GM23248 (cell line): ENCODE measurements at regions not wholly inside any gene's neighbourhood (a gene's known extent, or its start where the extent isn't known, plus 50 kb on each side); places are given as distances from the start of the nearest gene placed in this dataset.

Experiments used
- DNase-seq: peaks from one replicate; pipeline ENCODE4 v3.0.0-alpha.2; 2015
- H2AFZ ChIP-seq: fragments of 200-600 bp; sonication (generic); 2 replicates; pipeline ENCODE4 v1.6.1; 2016; ENCODE audit warnings: antibody characterized with exemption
- H3F3A ChIP-seq: fragments of 200-600 bp; sonication (generic); 2 replicates; pipeline ENCODE4 v1.6.1; 2016; ENCODE audit warnings: mild to moderate bottlenecking, antibody characterized with exemption, mixed run types; ENCODE audit not compliant: insufficient read depth
- H3K27ac ChIP-seq: fragments of 200-600 bp; sonication (generic); 2 replicates; pipeline ENCODE4 v1.5.1; 2016; ENCODE audit warnings: mild to moderate bottlenecking
- H3K27me3 ChIP-seq: fragments of 200-600 bp; sonication (generic); replicated peaks from 2 replicates; pipeline ENCODE4 v1.6.1; 2016; ENCODE audit warnings: mild to moderate bottlenecking; ENCODE audit not compliant: insufficient read depth
- H3K36me3 ChIP-seq: fragments of 200-600 bp; sonication (generic); 2 replicates; pipeline ENCODE4 v1.6.1; 2016; ENCODE audit warnings: low read depth, mild to moderate bottlenecking
- H3K4me1 ChIP-seq: fragments of 200-600 bp; sonication (generic); 2 replicates; pipeline ENCODE4 v1.6.1; 2016; ENCODE audit warnings: mild to moderate bottlenecking; ENCODE audit not compliant: insufficient read depth
- H3K4me2 ChIP-seq: fragments of 200-600 bp; sonication (generic); one replicate; pipeline ENCODE4 v1.6.1; 2016; ENCODE audit warnings: mild to moderate bottlenecking; ENCODE audit not compliant: unreplicated experiment
- H3K4me3 ChIP-seq: fragments of 200-600 bp; sonication (generic); 2 replicates; pipeline ENCODE4 v1.5.1; 2016; ENCODE audit warnings: mild to moderate bottlenecking
- H3K79me2 ChIP-seq: fragments of 200-600 bp; sonication (generic); 2 replicates; pipeline ENCODE4 v1.6.1; 2016; ENCODE audit warnings: mild to moderate bottlenecking; ENCODE audit not compliant: insufficient read depth
- H3K9ac ChIP-seq: fragments of 200-600 bp; sonication (generic); 2 replicates; pipeline ENCODE4 v1.6.1; 2016; ENCODE audit warnings: mild to moderate bottlenecking
- H3K9me2 ChIP-seq: fragments of 200-600 bp; sonication (generic); 2 replicates; pipeline ENCODE4 v1.6.1; 2016; ENCODE audit warnings: mixed run types, mild to moderate bottlenecking, moderate library complexity; ENCODE audit not compliant: insufficient read depth
- H3K9me3 ChIP-seq: fragments of 200-600 bp; sonication (generic); one replicate; pipeline ENCODE4 v1.6.1; 2017; ENCODE audit warnings: low read depth
- H4K20me1 ChIP-seq: fragments of 200-600 bp; sonication (generic); 2 replicates; pipeline ENCODE4 v1.6.0; 2016; ENCODE audit not compliant: insufficient read depth
- EZH2 ChIP-seq: fragments of 200-600 bp; sonication (generic); IDR thresholded peaks from 2 replicates; pipeline ENCODE4 v1.6.1; 2018; ENCODE audit warnings: antibody characterized with exemption, mild to moderate bottlenecking; ENCODE audit not compliant: insufficient read depth, poor library complexity, severe bottlenecking
- EZH2phosphoT487 ChIP-seq: fragments of 200-600 bp; sonication (generic); IDR thresholded peaks from 2 replicates; pipeline ENCODE4 v1.6.1; 2018; ENCODE audit warnings: antibody characterized with exemption, moderate library complexity, mild to moderate bottlenecking, low read depth; ENCODE audit not compliant: insufficient read depth
- WGBS, 2 experiments: methylation state at CpG; one replicate each; pipeline ENCODE4 v1.1.6; 2015 to 2017; ENCODE audit warnings: low lambda C conversion rate in 2 of 2, low coverage in 1 of 2; ENCODE audit errors: missing lambda C conversion rate in 2 of 2; 5-methylcytosine and 5-hydroxymethylcytosine counted together
- in situ Hi-C: fragments of 300-500 bp; cut with MboI; formaldehyde crosslinking; loops from 2 replicates; pipeline ENCODE4 v1.15.0; 2020

- no peak for TF ChIP-seq EZH2phosphoT487
- no peak for TF ChIP-seq EZH2
- WGBS, 2 experiments = 44% methylated on average over 10 of the region's 10 CpGs
- H3K27ac ChIP-seq = no peak overlapping the region
Measured at GRCh38 chr19:32199501-32200040, 145.8 kb upstream of the ZNF507 start.

DNA sequence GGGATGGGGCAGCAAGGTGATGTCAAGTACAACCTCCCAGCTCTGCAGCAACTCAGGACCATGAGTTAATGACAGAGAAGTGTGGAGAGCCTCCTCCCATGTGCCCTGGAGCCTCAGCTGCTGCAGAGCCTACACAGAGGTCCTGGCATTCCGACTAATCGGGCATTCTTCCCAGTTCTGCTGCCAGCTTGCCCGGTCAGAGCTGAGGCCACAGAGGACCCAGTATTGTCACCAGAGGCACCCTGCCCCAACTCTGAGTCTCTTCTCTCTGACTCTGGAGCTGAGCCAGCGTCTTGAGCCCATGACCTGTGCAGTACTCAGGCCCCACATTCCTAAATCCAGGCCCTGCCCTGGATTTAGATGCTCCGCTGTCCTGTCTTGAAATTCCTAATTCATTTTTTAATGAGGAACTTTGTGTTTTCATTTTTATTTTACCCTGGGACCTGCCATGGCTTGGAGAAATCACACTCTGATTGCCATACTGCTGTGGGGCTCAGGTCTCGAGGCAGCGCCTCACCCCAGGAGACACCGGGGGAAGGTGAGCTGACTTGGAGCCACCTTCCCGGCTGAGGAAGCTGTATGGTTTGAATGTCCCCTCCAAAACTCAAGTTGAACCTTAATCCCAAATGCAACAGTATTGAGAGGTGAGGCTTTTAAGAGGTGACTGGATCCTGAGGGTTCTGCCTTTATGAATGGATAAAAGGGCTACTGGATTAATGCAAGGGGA is 144.9 kb upstream of the ZNF507 start:
- 51 to 56% methylated on average over 9 of the region's 9 CpGs for WGBS, 2 experiments
- Histone ChIP-seq H4K20me1 (no peaks in the 10 kb centered on the region), H3K9me2 (no peaks in the 10 kb centered on the region), H3K4me3 (no peak overlapping the region), H3F3A (no peaks in the 10 kb centered on the region), H2AFZ (no peak overlapping the region), H3K36me3 (no peaks in the 10 kb centered on the region), H3K27me3 (no peaks in the 10 kb centered on the region), H3K9ac (no peak overlapping the region), H3K27ac (no peak overlapping the region), H3K4me1 (no peaks in the 10 kb centered on the region), H3K79me2 (no peaks in the 10 kb centered on the region), H3K9me3 (no peaks in the 10 kb centered on the region), H3K4me2 (no peak overlapping the region)
- TF ChIP-seq EZH2phosphoT487 (no peak), EZH2 (no peak)
- in situ Hi-C loops = no loop called here
- no peak for DNase-seq

More at GRCh38 chr19:32199501-32200040, 145.8 kb upstream of the ZNF507 start:
- no peaks in the 10 kb centered on the region for H3K4me1 ChIP-seq
- no peaks in the 10 kb centered on the region for H4K20me1 ChIP-seq
- H3K9me2 ChIP-seq = no peaks in the 10 kb centered on the region
- in situ Hi-C loops = no loop called here
- no peaks in the 10 kb centered on the region for H3K79me2 ChIP-seq
- no peak overlapping the region for H2AFZ ChIP-seq
- DNase-seq = no peak
- no peak overlapping the region for H3K4me3 ChIP-seq
- H3K9me3 ChIP-seq = no peaks in the 10 kb centered on the region
- no peaks in the 10 kb centered on the region for H3F3A ChIP-seq
- no peak overlapping the region for H3K4me2 ChIP-seq
- no peak overlapping the region for H3K9ac ChIP-seq
- no peaks in the 10 kb centered on the region for H3K36me3 ChIP-seq
- no peaks in the 10 kb centered on the region for H3K27me3 ChIP-seq

GRCh38 chr19:32201211-32201610 is 144.2 kb upstream of the ZNF507 start:
- Histone ChIP-seq H3K9me2 (no peaks in the 10 kb centered on the region), H3K27ac (no peak overlapping the region), H3K4me3 (no peak overlapping the region), H3K9me3 (no peaks in the 10 kb centered on the region), H4K20me1 (no peaks in the 10 kb centered on the region), H3K36me3 (no peaks in the 10 kb centered on the region), H3K4me2 (no peak overlapping the region), H3K9ac (no peak overlapping the region), H3K79me2 (no peaks in the 10 kb centered on the region), H3K4me1 (no peaks in the 10 kb centered on the region), H2AFZ (no peak overlapping the region), H3K27me3 (no peaks in the 10 kb centered on the region), H3F3A (no peaks in the 10 kb centered on the region)
- no peak for DNase-seq
- in situ Hi-C loops = no loop called here
- WGBS, 2 experiments = 37 to 38% methylated on average over 2 of the region's 2 CpGs
- TF ChIP-seq EZH2 = no peak
- no peak for TF ChIP-seq EZH2phosphoT487

GRCh38 chr19:32201636-32202051 is 143.8 kb upstream of the ZNF507 start:
- DNase-seq = no peak
- in situ Hi-C loops = no loop called here
- no peak for TF ChIP-seq EZH2
- no peak for TF ChIP-seq EZH2phosphoT487
- Histone ChIP-seq H3K27me3 (no peaks in the 10 kb centered on the region), H3K36me3 (no peaks in the 10 kb centered on the region), H3K4me2 (no peak overlapping the region), H3K4me3 (no peak overlapping the region), H3K9me3 (no peaks in the 10 kb centered on the region), H4K20me1 (no peaks in the 10 kb centered on the region), H2AFZ (no peak overlapping the region), H3K9ac (no peak overlapping the region), H3K27ac (no peak overlapping the region), H3F3A (no peaks in the 10 kb centered on the region), H3K79me2 (no peaks in the 10 kb centered on the region), H3K9me2 (no peaks in the 10 kb centered on the region), H3K4me1 (no peaks in the 10 kb centered on the region)
- WGBS, 2 experiments = 50 to 56% methylated on average over 15 of the region's 15 CpGs
